AG10803 (cell line): ENCODE measurements at regions not wholly inside any gene's neighbourhood (a gene's known extent, or its start where the extent isn't known, plus 50 kb on each side); places are given as distances from the start of the nearest gene placed in this dataset.
A peak's percentile ranks its signal among the peaks of the same experiment; 100 is the strongest.

Experiments
- DNase-seq: peaks from one replicate; pipeline ENCODE4 v3.0.0; 2010; ENCODE audit warnings: low read depth
- H3K4me3 ChIP-seq: 2 replicates; pipeline ENCODE4 v1.5.1; 2011; ENCODE audit warnings: mild to moderate bottlenecking, low read length, control low read depth
- TF ChIP-seq, protein P1 (sequence below): conservative IDR thresholded peaks from 2 replicates; pipeline ENCODE4 v1.5.1; 2011; ENCODE audit warnings: mild to moderate bottlenecking, low read length, control low read depth, inconsistent platforms

DNA sequence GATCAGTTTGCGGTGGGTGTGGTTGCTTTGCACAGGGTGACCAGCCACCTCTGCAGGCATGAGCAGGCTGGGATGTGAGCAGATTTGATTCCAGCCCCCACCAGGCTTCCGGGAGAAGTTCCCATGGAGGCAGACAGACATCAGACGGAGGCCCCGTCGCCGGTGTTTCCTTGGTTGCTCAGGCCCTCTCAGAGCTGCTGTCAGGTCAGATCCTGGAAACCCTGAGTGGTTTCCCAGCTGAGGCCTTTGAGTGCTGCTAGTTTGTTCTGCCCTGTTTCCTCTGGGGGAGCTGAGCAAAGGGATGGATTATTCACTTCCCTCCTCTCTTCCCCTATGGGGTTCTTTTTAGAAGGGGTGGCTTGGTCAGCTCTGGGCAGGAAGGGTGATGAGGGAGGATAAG lies 62.2 kb downstream of the FAM241B start:
- TF ChIP-seq, protein P1, sequence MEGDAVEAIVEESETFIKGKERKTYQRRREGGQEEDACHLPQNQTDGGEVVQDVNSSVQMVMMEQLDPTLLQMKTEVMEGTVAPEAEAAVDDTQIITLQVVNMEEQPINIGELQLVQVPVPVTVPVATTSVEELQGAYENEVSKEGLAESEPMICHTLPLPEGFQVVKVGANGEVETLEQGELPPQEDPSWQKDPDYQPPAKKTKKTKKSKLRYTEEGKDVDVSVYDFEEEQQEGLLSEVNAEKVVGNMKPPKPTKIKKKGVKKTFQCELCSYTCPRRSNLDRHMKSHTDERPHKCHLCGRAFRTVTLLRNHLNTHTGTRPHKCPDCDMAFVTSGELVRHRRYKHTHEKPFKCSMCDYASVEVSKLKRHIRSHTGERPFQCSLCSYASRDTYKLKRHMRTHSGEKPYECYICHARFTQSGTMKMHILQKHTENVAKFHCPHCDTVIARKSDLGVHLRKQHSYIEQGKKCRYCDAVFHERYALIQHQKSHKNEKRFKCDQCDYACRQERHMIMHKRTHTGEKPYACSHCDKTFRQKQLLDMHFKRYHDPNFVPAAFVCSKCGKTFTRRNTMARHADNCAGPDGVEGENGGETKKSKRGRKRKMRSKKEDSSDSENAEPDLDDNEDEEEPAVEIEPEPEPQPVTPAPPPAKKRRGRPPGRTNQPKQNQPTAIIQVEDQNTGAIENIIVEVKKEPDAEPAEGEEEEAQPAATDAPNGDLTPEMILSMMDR = no peak
- H3K4me3 ChIP-seq = no peak overlapping the region
- DNase-seq = no peak

DNA sequence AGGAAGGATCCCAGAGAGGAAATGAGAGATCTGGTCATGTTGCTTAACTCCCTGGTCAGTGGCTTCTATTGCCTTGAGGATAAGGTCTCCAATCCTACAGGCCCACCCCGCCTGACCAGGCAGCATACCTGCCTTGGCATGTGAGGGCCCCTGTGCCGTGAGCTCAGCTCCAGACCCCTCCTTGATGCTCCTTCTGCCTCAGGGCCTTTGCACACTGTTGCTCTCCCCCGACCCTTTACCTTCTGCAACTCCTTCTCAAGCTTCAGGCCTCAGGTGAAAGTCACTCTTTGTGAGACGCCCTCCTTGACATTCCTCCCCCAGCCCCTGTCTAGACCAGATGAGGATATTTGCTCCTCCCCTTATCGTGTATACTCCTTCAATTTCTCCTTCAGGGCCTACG lies 62.8 kb downstream of the FAM241B start:
- DNase-seq = no peak

DNA sequence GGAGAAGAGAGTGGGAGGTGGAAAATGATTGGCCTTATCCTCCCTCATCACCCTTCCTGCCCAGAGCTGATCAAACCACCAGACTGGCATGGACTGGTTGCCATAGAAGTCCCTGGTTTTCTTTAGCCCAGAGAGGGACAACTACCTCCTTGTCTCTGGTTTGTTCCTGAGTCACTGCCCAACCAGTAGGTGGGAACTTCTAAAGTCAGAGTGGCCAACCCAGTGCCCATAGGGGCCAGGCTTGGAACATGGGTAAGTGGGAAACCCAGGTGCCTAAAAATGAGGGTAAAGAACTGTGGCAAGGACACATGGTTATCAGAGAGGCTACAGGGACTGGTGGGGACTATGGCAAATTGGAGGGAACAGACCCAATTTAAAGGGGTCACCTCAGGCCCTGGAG lies 63.8 kb downstream of the FAM241B start:
- H3K4me3 ChIP-seq = no peak overlapping the region
- no peak for DNase-seq
- TF ChIP-seq, protein P1 = no peak

More for the DNA sequence above, 62.8 kb downstream of the FAM241B start:
- H3K4me3 ChIP-seq = no peak overlapping the region
- TF ChIP-seq, protein P1 = no peak

DNA sequence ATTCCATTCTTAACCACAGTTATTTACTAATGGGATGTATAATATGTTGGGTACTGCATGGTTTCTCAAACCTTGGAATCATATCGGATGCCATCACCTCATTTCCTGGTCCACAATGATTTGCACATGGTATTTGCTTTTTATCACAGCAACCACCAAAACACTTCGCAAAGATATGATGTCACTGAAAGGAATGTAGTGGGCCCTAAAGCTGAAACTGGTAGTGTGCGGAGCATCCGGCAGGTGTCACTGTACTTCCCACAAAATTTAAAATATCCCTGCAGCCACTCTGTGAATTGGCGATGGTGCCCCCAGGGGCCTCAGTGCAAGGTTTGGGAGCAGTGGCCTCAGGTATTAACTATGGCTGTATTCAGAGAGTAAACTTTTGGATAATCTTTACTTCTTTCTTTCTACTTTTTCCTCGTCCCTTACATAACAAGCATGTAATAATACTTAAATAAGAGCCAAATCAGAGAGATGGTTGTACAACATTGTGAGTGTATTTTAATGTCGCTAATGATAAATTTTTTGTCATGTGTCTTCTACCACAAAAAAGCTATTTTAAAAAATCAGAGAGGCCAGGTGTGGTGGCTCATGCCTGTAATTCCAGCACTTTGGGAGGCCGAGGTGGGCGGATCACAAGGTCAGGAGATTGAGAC lies 66.2 kb downstream of the FAM241B start:
- DNase-seq = peak; percentile 87
- H3K4me3 ChIP-seq = no peak overlapping the region
- TF ChIP-seq, protein P1 = peak; percentile 58

DNA sequence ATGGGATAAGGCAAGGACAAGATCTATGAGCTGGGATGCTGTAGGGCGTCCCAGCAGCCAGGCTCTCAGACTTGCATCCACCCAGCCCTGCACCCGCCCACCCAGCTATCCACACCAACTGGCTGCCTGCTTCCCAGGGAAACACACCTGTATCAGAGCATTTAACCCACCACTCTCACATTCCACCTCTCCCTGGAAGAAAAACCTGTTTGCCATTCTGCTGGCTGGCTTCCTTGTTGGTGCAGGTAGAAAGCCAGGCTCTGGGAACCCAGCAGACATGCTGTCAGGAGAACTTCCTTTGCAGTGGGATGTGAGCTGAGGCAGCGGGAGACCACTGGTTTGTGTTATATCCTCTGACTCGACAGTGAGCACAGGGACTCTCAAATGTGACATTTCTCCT lies 67.0 kb downstream of the FAM241B start:
- TF ChIP-seq, protein P1 = no peak
- no peak overlapping the region for H3K4me3 ChIP-seq
- no peak for DNase-seq

DNA sequence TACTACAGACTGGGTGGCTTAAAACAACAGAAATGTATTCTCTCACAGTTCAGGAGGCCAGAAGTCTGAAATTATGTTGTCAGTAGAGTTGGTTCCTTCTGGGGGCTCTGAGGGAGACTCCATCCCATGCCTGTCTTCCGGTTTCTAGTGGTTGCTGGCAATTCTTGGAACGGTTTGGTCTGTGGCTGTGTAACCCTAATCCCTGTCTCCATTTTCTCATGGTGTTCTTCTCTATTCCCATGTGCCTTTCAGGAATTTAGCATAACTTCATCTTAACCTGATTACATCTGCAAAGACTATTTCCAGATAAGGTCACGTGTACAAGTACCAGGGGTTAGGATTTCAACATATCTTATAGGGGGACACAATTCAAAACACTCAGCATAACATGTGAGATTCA lies 73.2 kb downstream of the FAM241B start:
- DNase-seq = peak; percentile 22
- TF ChIP-seq, protein P1 = no peak
- H3K4me3 ChIP-seq = no peak overlapping the region

DNA sequence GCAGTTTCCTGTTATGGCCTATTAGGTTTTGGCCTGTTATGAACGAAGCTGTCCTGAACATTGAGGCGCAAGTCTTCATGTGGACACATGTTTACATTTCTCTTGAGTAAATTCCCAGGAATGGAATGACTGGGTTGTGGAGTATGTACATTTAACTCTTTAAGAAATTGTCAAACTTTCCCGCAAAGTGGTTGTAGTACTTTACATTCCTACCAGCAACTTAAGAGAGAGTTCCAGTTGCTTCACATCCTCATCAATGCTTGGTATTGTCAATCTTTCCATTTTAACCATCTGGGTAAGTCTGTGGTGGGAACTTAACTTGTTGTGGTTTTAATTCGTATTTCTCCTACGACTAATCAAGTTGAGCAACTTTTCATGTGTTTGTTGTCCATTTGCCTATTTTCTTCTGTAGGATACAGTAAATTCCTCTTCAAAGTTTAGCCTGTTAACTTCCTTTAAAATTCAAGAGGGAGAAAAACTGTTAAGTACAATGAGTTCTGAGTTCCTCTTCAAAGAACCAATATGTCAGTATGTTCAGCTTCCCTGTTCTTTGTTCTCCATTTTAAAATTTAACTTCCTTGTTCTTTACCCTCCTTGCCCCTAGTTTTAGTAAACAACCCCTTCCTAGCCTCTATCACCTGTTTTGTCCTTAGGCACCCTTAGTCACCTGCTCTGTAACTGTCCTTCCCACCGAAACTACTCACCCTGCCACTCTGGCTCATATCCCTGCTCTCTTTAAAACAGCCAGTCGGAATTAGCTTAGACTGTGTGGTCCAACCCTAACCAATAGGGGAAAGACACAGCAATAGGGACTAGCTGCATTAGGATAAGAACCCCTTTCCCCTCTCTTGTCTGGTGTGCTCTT lies 74.0 kb downstream of the FAM241B start:
- no peak overlapping the region for H3K4me3 ChIP-seq
- TF ChIP-seq, protein P1 = no peak
- peak; percentile 90 for DNase-seq
